ENCODE measurements at regions not wholly inside any gene's neighbourhood (a gene's known extent, or its start where the extent isn't known, plus 50 kb on each side); places are given as distances from the start of the nearest gene placed in this dataset.

DNA sequence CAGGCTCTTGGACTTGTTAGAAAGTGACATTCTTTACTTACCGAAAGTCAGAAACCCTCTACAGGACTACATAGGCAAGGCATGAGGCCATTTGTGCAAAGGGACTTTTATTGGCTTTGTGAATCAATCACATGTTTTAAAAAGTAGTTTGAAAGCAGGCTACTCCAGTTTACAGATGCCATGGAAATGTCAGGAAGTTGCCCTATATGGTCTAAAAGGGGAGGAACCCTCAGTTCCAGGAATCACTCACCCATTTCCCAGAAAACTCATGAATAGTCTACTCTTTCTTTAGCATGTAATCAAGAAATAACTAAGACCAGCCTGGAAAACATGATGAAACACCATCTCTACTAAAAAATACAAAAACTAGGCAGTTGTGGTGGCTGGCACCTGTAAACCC lies 51.0 kb upstream of the MKRN3 start:
- no peak for DNase-seq
- no peak overlapping the region for H3K4me3 Mint-ChIP-seq
- H3K4me1 Mint-ChIP-seq (ENCODE audit: low read depth): no peaks in the 10 kb centered on the region
- H3K9me3 Mint-ChIP-seq: peaks cover 33% of the 10 kb centered on the region
- TF ChIP-seq, protein P1, sequence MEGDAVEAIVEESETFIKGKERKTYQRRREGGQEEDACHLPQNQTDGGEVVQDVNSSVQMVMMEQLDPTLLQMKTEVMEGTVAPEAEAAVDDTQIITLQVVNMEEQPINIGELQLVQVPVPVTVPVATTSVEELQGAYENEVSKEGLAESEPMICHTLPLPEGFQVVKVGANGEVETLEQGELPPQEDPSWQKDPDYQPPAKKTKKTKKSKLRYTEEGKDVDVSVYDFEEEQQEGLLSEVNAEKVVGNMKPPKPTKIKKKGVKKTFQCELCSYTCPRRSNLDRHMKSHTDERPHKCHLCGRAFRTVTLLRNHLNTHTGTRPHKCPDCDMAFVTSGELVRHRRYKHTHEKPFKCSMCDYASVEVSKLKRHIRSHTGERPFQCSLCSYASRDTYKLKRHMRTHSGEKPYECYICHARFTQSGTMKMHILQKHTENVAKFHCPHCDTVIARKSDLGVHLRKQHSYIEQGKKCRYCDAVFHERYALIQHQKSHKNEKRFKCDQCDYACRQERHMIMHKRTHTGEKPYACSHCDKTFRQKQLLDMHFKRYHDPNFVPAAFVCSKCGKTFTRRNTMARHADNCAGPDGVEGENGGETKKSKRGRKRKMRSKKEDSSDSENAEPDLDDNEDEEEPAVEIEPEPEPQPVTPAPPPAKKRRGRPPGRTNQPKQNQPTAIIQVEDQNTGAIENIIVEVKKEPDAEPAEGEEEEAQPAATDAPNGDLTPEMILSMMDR (IDR thresholded peaks at IDR 0.05): no peak
- H3K27me3 Mint-ChIP-seq (ENCODE audit: insufficient read depth): no peaks in the 10 kb centered on the region
- no peak overlapping the region for H3K27ac Mint-ChIP-seq
- no peaks in the 10 kb centered on the region for H3K36me3 Mint-ChIP-seq (ENCODE audit: low read depth)

DNA sequence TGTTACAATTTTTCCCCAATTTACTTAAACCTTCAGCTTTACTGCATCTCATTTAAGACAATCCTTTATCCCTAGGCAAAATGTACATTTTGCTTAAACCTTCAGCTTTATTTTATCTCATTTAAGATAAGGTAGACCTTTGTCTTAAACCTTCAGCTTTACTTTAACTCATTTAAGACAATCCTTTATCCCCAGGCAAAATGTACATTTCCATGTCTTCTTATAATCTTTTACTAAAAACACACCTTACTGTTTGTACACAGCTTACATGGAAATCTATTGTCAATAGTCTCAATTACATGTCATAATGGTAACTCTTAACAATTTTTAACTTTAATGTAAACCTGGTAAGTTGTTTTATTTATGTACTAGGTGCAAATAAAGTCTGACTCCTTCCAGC lies 58.7 kb upstream of the MKRN3 start:
- DNase-seq: no peak
- TF ChIP-seq, protein P1 (IDR thresholded peaks at IDR 0.05): no peak
- no peak overlapping the region for H3K4me3 Mint-ChIP-seq
- no peak overlapping the region for H3K27ac Mint-ChIP-seq
- peaks cover 18% of the 10 kb centered on the region for H3K9me3 Mint-ChIP-seq
- no peaks in the 10 kb centered on the region for H3K4me1 Mint-ChIP-seq (ENCODE audit: low read depth)
- no peaks in the 10 kb centered on the region for H3K36me3 Mint-ChIP-seq (ENCODE audit: low read depth)
- no peaks in the 10 kb centered on the region for H3K27me3 Mint-ChIP-seq (ENCODE audit: insufficient read depth)

DNA sequence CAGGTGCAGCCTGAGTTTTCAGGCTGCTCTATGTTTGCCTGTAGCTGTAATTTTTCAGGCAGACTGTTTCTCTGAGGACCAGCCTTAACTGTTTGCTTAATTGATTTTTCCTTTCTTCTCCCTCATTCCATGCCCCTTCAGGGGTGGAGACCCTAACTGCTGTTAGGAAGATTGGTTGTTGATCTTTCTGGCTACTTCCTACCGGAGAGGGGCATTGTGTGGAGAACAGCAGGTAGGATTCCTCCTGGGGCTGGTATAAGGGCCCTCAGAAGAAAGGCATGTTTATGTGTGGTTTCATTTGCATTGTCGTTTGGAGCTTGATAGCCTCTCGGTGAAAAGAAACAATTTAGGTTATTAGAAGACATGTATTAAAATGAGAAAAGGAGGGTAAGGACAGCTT lies 56.9 kb upstream of the GOLGA6L2 start:
- TF ChIP-seq, protein P1 (IDR thresholded peaks at IDR 0.05): no peak
- no peak for DNase-seq
- Mint-ChIP-seq H3K4me3 (no peak overlapping the region), H3K4me1 (ENCODE audit: low read depth) (no peaks in the 10 kb centered on the region), H3K9me3 (peaks cover 14% of the 10 kb centered on the region), H3K36me3 (ENCODE audit: low read depth) (no peaks in the 10 kb centered on the region), H3K27ac (no peak overlapping the region), H3K27me3 (ENCODE audit: insufficient read depth) (no peaks in the 10 kb centered on the region)

DNA sequence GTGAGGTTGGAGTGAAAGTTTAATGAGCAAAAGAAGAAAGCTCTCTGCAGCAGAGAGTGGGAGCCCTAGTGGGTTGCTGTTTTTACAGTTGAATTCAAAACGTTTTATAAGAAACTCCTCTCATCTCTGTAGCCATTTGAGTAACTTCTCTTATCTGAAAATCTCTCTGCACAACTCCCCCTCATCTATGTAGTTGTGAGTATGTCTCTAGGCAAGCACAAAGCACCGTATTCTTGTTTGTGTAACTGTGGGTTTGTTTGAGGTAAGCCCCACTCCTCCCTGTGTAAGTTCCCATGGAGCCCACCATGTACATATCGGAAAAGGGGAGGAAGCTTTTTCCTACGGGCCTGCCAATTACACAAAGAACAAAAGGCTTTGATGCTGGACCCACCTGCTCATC lies 56.5 kb upstream of the GOLGA6L2 start:
- peaks cover 14% of the 10 kb centered on the region for H3K9me3 Mint-ChIP-seq
- TF ChIP-seq, protein P1 (IDR thresholded peaks at IDR 0.05): no peak
- H3K4me3 Mint-ChIP-seq: no peak overlapping the region
- H3K27ac Mint-ChIP-seq: no peak overlapping the region
- no peak for DNase-seq
- H3K4me1 Mint-ChIP-seq (ENCODE audit: low read depth): no peaks in the 10 kb centered on the region
- no peaks in the 10 kb centered on the region for H3K36me3 Mint-ChIP-seq (ENCODE audit: low read depth)
- no peaks in the 10 kb centered on the region for H3K27me3 Mint-ChIP-seq (ENCODE audit: insufficient read depth)

DNA sequence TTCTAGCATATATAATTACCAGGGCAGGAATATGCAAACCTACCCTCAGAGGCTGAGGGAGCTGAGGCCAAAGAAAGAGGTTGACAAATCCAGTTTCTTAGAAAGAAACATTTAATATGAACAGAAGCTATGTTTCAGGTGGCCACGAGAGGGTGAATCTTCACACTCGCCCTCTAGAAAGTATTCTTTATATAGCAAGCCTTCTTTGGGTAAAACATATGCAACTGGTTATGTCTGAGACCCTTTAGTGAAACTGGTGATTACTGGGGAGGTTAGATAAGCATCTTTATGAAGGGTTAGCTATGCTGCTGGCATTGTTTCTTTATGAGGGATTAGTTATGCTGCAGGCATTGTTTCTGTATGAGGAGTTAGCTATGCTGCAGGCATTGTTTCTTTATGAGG lies 50.7 kb upstream of the GOLGA6L2 start:
- no peak overlapping the region for H3K27ac Mint-ChIP-seq
- peaks cover 5% of the 10 kb centered on the region for H3K9me3 Mint-ChIP-seq
- no peaks in the 10 kb centered on the region for H3K36me3 Mint-ChIP-seq (ENCODE audit: low read depth)
- TF ChIP-seq, protein P1 (IDR thresholded peaks at IDR 0.05): peak; percentile 66
- H3K4me1 Mint-ChIP-seq (ENCODE audit: low read depth): no peaks in the 10 kb centered on the region
- no peaks in the 10 kb centered on the region; the same call in 1 of the 2 replicates for H3K27me3 Mint-ChIP-seq (ENCODE audit: insufficient read depth)
- no peak overlapping the region for H3K4me3 Mint-ChIP-seq
- DNase-seq: peak; percentile 8
